Smooth muscle cell (in vitro differentiated cells): ENCODE measurements at regions not wholly inside any gene's neighbourhood (a gene's known extent, or its start where the extent isn't known, plus 50 kb on each side); places are given as distances from the start of the nearest gene placed in this dataset.
"Not testable (repeated sequence)": the region's sequence is repeated elsewhere in the genome, so short reads cannot be mapped to it uniquely, and the experiment has no call there.

Experiments used
- DNase-seq: peaks from one replicate; lab custom pipeline; 2025; ENCODE audit not compliant: unreplicated experiment; lab: John Stamatoyannopoulos, UW
- H2AFZ ChIP-seq: fragments of 200-600 bp; sonication (generic); 2 replicates; pipeline ENCODE4 v1.6.0; 2016; ENCODE audit warnings: antibody characterized with exemption, low read depth, mild to moderate bottlenecking
- H3F3A ChIP-seq: fragments of 200-600 bp; sonication (generic); 2 replicates; pipeline ENCODE4 v1.6.0; 2017; ENCODE audit warnings: antibody characterized with exemption, low read depth
- H3K27ac ChIP-seq: fragments of 200-600 bp; sonication (generic); 2 replicates; pipeline ENCODE4 v1.5.1; 2016; ENCODE audit warnings: low read depth, mild to moderate bottlenecking
- H3K27me3 ChIP-seq: fragments of 200-600 bp; sonication (generic); 2 replicates; pipeline ENCODE4 v1.6.1; 2016; ENCODE audit warnings: low read depth, mild to moderate bottlenecking
- H3K36me3 ChIP-seq: fragments of 200-600 bp; sonication (generic); 2 replicates; pipeline ENCODE4 v1.5.1; 2016; ENCODE audit warnings: low read depth
- H3K4me1 ChIP-seq: fragments of 200-600 bp; sonication (generic); 2 replicates; pipeline ENCODE4 v1.5.1; 2016; ENCODE audit warnings: low read depth
- H3K4me2 ChIP-seq: fragments of 200-600 bp; sonication (generic); 2 replicates; pipeline ENCODE4 v1.6.0; 2016; ENCODE audit warnings: mild to moderate bottlenecking
- H3K4me3 ChIP-seq: fragments of 200-600 bp; sonication (generic); 2 replicates; pipeline ENCODE4 v1.5.1; 2016; ENCODE audit warnings: mild to moderate bottlenecking
- H3K79me2 ChIP-seq: fragments of 200-600 bp; sonication (generic); 2 replicates; pipeline ENCODE4 v1.6.0; 2016; ENCODE audit warnings: low read depth, mild to moderate bottlenecking
- H3K9ac ChIP-seq: fragments of 200-600 bp; sonication (generic); 2 replicates; pipeline ENCODE4 v1.6.0; 2016; ENCODE audit warnings: low read depth
- H3K9me3 ChIP-seq: fragments of 200-600 bp; sonication (generic); replicated peaks from 2 replicates; pipeline ENCODE4 v1.5.1; 2016; ENCODE audit warnings: low read depth
- H4K20me1 ChIP-seq: fragments of 200-600 bp; sonication (generic); 2 replicates; pipeline ENCODE4 v1.6.0; 2016; ENCODE audit warnings: low read depth
- CTCF ChIP-seq: fragments of 200-600 bp; sonication (generic); IDR thresholded peaks from 2 replicates; pipeline ENCODE4 v1.5.1; 2017; ENCODE audit warnings: borderline replicate concordance, mild to moderate bottlenecking, antibody characterized with exemption; ENCODE audit not compliant: insufficient read depth, poor library complexity, severe bottlenecking
- WGBS: methylation state at CpG from one replicate; pipeline ENCODE4 v1.1.7; 2016; ENCODE audit warnings: low lambda C conversion rate; 5-methylcytosine and 5-hydroxymethylcytosine counted together

- Histone ChIP-seq H3K36me3 (no peaks in the 10 kb centered on the region), H3K27me3 (no peaks in the 10 kb centered on the region), H4K20me1 (no peaks in the 10 kb centered on the region), H3K79me2 (no peaks in the 10 kb centered on the region), H3K4me2 (no peak overlapping the region), H3K9ac (no peak overlapping the region), H3K9me3 (no peaks in the 10 kb centered on the region), H3F3A (no peaks in the 10 kb centered on the region), H3K4me1 (no peaks in the 10 kb centered on the region), H2AFZ (no peak overlapping the region), H3K4me3 (no peak overlapping the region), H3K27ac (no peak overlapping the region)
- 73% methylated on average over 5 of the region's 5 CpGs for WGBS
- DNase-seq: no peak
- no peak for TF ChIP-seq CTCF
Measured at GRCh38 chr12:34119366-34119765, 97.1 kb downstream of the ALG10 start.

GRCh38 chr12:34121360-34121759 lies 99.1 kb downstream of the ALG10 start:
- no peaks in the 10 kb centered on the region for H3K4me1 ChIP-seq
- no peak overlapping the region for H3K27ac ChIP-seq
- H3K9ac ChIP-seq: no peak overlapping the region
- H3K9me3 ChIP-seq: no peaks in the 10 kb centered on the region
- H3K27me3 ChIP-seq: no peaks in the 10 kb centered on the region
- no peaks in the 10 kb centered on the region for H3F3A ChIP-seq
- 60% methylated on average over 1 of the region's 1 CpG for WGBS
- no peaks in the 10 kb centered on the region for H4K20me1 ChIP-seq
- no peak overlapping the region for H3K4me3 ChIP-seq
- no peak for TF ChIP-seq CTCF
- no peak overlapping the region for H3K4me2 ChIP-seq
- H2AFZ ChIP-seq: no peak overlapping the region
- no peaks in the 10 kb centered on the region for H3K36me3 ChIP-seq
- DNase-seq: no peak
- no peaks in the 10 kb centered on the region for H3K79me2 ChIP-seq

- H3K79me2 ChIP-seq, H3K4me1 ChIP-seq, H4K20me1 ChIP-seq, H3K27ac ChIP-seq, H3F3A ChIP-seq, H3K9me3 ChIP-seq, DNase-seq, H2AFZ ChIP-seq, H3K36me3 ChIP-seq, H3K4me2 ChIP-seq, H3K4me3 ChIP-seq, H3K9ac ChIP-seq, H3K27me3 ChIP-seq: not testable (repeated sequence)
- WGBS: 10% methylated on average over 6 of the region's 6 CpGs
- peak; percentile 63 for TF ChIP-seq CTCF
Measured at GRCh38 chr12:34123092-34123491, 100.8 kb downstream of the ALG10 start.

GRCh38 chr12:34124608-34125007 lies 102.3 kb downstream of the ALG10 start:
- no peaks in the 10 kb centered on the region for H3F3A ChIP-seq
- H3K27ac ChIP-seq: no peak overlapping the region
- no peak overlapping the region for H3K9ac ChIP-seq
- no peaks in the 10 kb centered on the region for H3K9me3 ChIP-seq
- H3K27me3 ChIP-seq: no peaks in the 10 kb centered on the region
- 88% methylated on average over 8 of the region's 8 CpGs for WGBS
- no peaks in the 10 kb centered on the region for H3K36me3 ChIP-seq
- TF ChIP-seq CTCF: no peak
- H3K4me2 ChIP-seq: no peak overlapping the region
- no peaks in the 10 kb centered on the region for H3K4me1 ChIP-seq
- H4K20me1 ChIP-seq: no peaks in the 10 kb centered on the region
- DNase-seq: no peak
- no peak overlapping the region for H3K4me3 ChIP-seq
- H2AFZ ChIP-seq: no peak overlapping the region
- H3K79me2 ChIP-seq: no peaks in the 10 kb centered on the region
